ENCODE measurements at regions not wholly inside any gene's neighbourhood (a gene's known extent, or its start where the extent isn't known, plus 50 kb on each side); places are given as distances from the start of the nearest gene placed in this dataset.
A peak's percentile ranks its signal among the peaks of the same experiment; 100 is the strongest.

- H3K4me3 ChIP-seq (ENCODE audit: low read depth in 1 of 5, low read length in 5 of 5): no peak overlapping the region
- no peaks in the 10 kb centered on the region for H3K36me3 ChIP-seq (ENCODE audit: control insufficient read depth in 5 of 5, insufficient read depth in 5 of 5, low read length in 5 of 5)
- H3K9ac ChIP-seq (ENCODE audit: low read length in 5 of 5): no peak overlapping the region
- no peak overlapping the region for H3K27ac ChIP-seq (ENCODE audit: low read depth, low read length)
- H3K27me3 ChIP-seq (ENCODE audit: control insufficient read depth in 5 of 5, insufficient read depth in 4 of 5, low read length in 5 of 5): no peaks in the 10 kb centered on the region
- H3K9me3 ChIP-seq (ENCODE audit: control insufficient read depth in 5 of 5, low read length in 5 of 5): no peaks in the 10 kb centered on the region
- peaks cover 0 to 16% (median 7%) of the 10 kb centered on the region in 5 donors for H3K4me1 ChIP-seq (ENCODE audit: control insufficient read depth in 5 of 5, insufficient read depth in 5 of 5, low read length in 5 of 5)
These were observed 73.4 kb upstream of the AVPR1A start for GRCh38 chr12:63224396-63224795.

GRCh38 chr12:63223128-63223527 is 72.1 kb upstream of the AVPR1A start:
- Histone ChIP-seq H3K4me3 (ENCODE audit: low read depth in 1 of 5, low read length in 5 of 5) (no peak overlapping the region), H3K27me3 (ENCODE audit: control insufficient read depth in 5 of 5, insufficient read depth in 4 of 5, low read length in 5 of 5) (no peaks in the 10 kb centered on the region), H3K36me3 (ENCODE audit: control insufficient read depth in 5 of 5, insufficient read depth in 5 of 5, low read length in 5 of 5) (no peaks in the 10 kb centered on the region), H3K9me3 (ENCODE audit: control insufficient read depth in 5 of 5, low read length in 5 of 5) (no peaks in the 10 kb centered on the region), H3K27ac (ENCODE audit: low read depth, low read length) (no peak overlapping the region), H3K9ac (ENCODE audit: low read length in 5 of 5) (no peak overlapping the region), H3K4me1 (ENCODE audit: control insufficient read depth in 5 of 5, insufficient read depth in 5 of 5, low read length in 5 of 5) (peaks cover 0 to 16% (median 7%) of the 10 kb centered on the region in 5 donors)

- Histone ChIP-seq H3K9ac (ENCODE audit: low read length in 5 of 5) (no peak overlapping the region), H3K4me1 (ENCODE audit: control insufficient read depth in 5 of 5, insufficient read depth in 5 of 5, low read length in 5 of 5) (peaks cover 0 to 16% (median 7%) of the 10 kb centered on the region in 5 donors), H3K4me3 (ENCODE audit: low read depth in 1 of 5, low read length in 5 of 5) (no peak overlapping the region), H3K27me3 (ENCODE audit: control insufficient read depth in 5 of 5, insufficient read depth in 4 of 5, low read length in 5 of 5) (no peaks in the 10 kb centered on the region), H3K36me3 (ENCODE audit: control insufficient read depth in 5 of 5, insufficient read depth in 5 of 5, low read length in 5 of 5) (no peaks in the 10 kb centered on the region), H3K9me3 (ENCODE audit: control insufficient read depth in 5 of 5, low read length in 5 of 5) (no peaks in the 10 kb centered on the region), H3K27ac (ENCODE audit: low read depth, low read length) (no peak overlapping the region)
These were observed 71.6 kb upstream of the AVPR1A start for GRCh38 chr12:63222582-63222981.

GRCh38 chr12:63220921-63221320 is 69.9 kb upstream of the AVPR1A start:
- Histone ChIP-seq H3K9ac (ENCODE audit: low read length in 5 of 5) (no peak overlapping the region), H3K27me3 (ENCODE audit: control insufficient read depth in 5 of 5, insufficient read depth in 4 of 5, low read length in 5 of 5) (no peaks in the 10 kb centered on the region), H3K4me3 (ENCODE audit: low read depth in 1 of 5, low read length in 5 of 5) (no peak overlapping the region), H3K27ac (ENCODE audit: low read depth, low read length) (no peak overlapping the region), H3K9me3 (ENCODE audit: control insufficient read depth in 5 of 5, low read length in 5 of 5) (no peaks in the 10 kb centered on the region), H3K4me1 (ENCODE audit: control insufficient read depth in 5 of 5, insufficient read depth in 5 of 5, low read length in 5 of 5) (peaks cover 0 to 16% (median 7%) of the 10 kb centered on the region in 5 donors), H3K36me3 (ENCODE audit: control insufficient read depth in 5 of 5, insufficient read depth in 5 of 5, low read length in 5 of 5) (no peaks in the 10 kb centered on the region)

GRCh38 chr12:63212316-63212715 is 61.3 kb upstream of the AVPR1A start:
- H3K27ac ChIP-seq (ENCODE audit: low read depth, low read length): no peak overlapping the region
- no peaks in the 10 kb centered on the region for H3K36me3 ChIP-seq (ENCODE audit: control insufficient read depth in 5 of 5, insufficient read depth in 5 of 5, low read length in 5 of 5)
- H3K9me3 ChIP-seq (ENCODE audit: control insufficient read depth in 5 of 5, low read length in 5 of 5): no peaks in the 10 kb centered on the region
- no peak overlapping the region for H3K4me3 ChIP-seq (ENCODE audit: low read depth in 1 of 5, low read length in 5 of 5)
- peaks cover 0 to 5% (median 2%) of the 10 kb centered on the region in 5 donors for H3K4me1 ChIP-seq (ENCODE audit: control insufficient read depth in 5 of 5, insufficient read depth in 5 of 5, low read length in 5 of 5)
- H3K9ac ChIP-seq (ENCODE audit: low read length in 5 of 5): no peak overlapping the region
- H3K27me3 ChIP-seq (ENCODE audit: control insufficient read depth in 5 of 5, insufficient read depth in 4 of 5, low read length in 5 of 5): no peaks in the 10 kb centered on the region

- H3K27ac ChIP-seq (ENCODE audit: low read depth, low read length): no peak overlapping the region
- H3K9ac ChIP-seq (ENCODE audit: low read length in 5 of 5): no peak overlapping the region
- no peaks in the 10 kb centered on the region for H3K36me3 ChIP-seq (ENCODE audit: control insufficient read depth in 5 of 5, insufficient read depth in 5 of 5, low read length in 5 of 5)
- H3K4me3 ChIP-seq (ENCODE audit: low read depth in 1 of 5, low read length in 5 of 5): no peak overlapping the region
- no peaks in the 10 kb centered on the region for H3K27me3 ChIP-seq (ENCODE audit: control insufficient read depth in 5 of 5, insufficient read depth in 4 of 5, low read length in 5 of 5)
- H3K4me1 ChIP-seq (ENCODE audit: control insufficient read depth in 5 of 5, insufficient read depth in 5 of 5, low read length in 5 of 5): peaks cover 0 to 19% (median 16%) of the 10 kb centered on the region in 5 donors
- no peaks in the 10 kb centered on the region for H3K9me3 ChIP-seq (ENCODE audit: control insufficient read depth in 5 of 5, low read length in 5 of 5)
These were observed 58.0 kb upstream of the AVPR1A start for GRCh38 chr12:63208956-63209355.

- Histone ChIP-seq H3K4me1 (ENCODE audit: control insufficient read depth in 5 of 5, insufficient read depth in 5 of 5, low read length in 5 of 5) (peaks cover 0 to 19% (median 16%) of the 10 kb centered on the region in 5 donors), H3K9ac (ENCODE audit: low read length in 5 of 5) (no peak overlapping the region), H3K36me3 (ENCODE audit: control insufficient read depth in 5 of 5, insufficient read depth in 5 of 5, low read length in 5 of 5) (no peaks in the 10 kb centered on the region), H3K9me3 (ENCODE audit: control insufficient read depth in 5 of 5, low read length in 5 of 5) (no peaks in the 10 kb centered on the region), H3K27ac (ENCODE audit: low read depth, low read length) (peak overlapping the region; percentile 54), H3K27me3 (ENCODE audit: control insufficient read depth in 5 of 5, insufficient read depth in 4 of 5, low read length in 5 of 5) (no peaks in the 10 kb centered on the region), H3K4me3 (ENCODE audit: low read depth in 1 of 5, low read length in 5 of 5) (no peak overlapping the region)
These were observed 55.9 kb upstream of the AVPR1A start for GRCh38 chr12:63206909-63207308.

GRCh38 chr12:63206494-63206893 is 55.5 kb upstream of the AVPR1A start:
- no peaks in the 10 kb centered on the region for H3K36me3 ChIP-seq (ENCODE audit: control insufficient read depth in 5 of 5, insufficient read depth in 5 of 5, low read length in 5 of 5)
- no peaks in the 10 kb centered on the region for H3K9me3 ChIP-seq (ENCODE audit: control insufficient read depth in 5 of 5, low read length in 5 of 5)
- no peak overlapping the region for H3K4me3 ChIP-seq (ENCODE audit: low read depth in 1 of 5, low read length in 5 of 5)
- no peaks in the 10 kb centered on the region for H3K27me3 ChIP-seq (ENCODE audit: control insufficient read depth in 5 of 5, insufficient read depth in 4 of 5, low read length in 5 of 5)
- H3K9ac ChIP-seq (ENCODE audit: low read length in 5 of 5): no peak overlapping the region
- H3K4me1 ChIP-seq (ENCODE audit: control insufficient read depth in 5 of 5, insufficient read depth in 5 of 5, low read length in 5 of 5): peaks cover 0 to 19% (median 16%) of the 10 kb centered on the region in 5 donors
- H3K27ac ChIP-seq (ENCODE audit: low read depth, low read length): peak overlapping the region; percentile 54

Data from subcutaneous abdominal adipose tissue (tissue), 5 donors.